ENCODE measurements at regions not wholly inside any gene's neighbourhood (a gene's known extent, or its start where the extent isn't known, plus 50 kb on each side); places are given as distances from the start of the nearest gene placed in this dataset.

DNA sequence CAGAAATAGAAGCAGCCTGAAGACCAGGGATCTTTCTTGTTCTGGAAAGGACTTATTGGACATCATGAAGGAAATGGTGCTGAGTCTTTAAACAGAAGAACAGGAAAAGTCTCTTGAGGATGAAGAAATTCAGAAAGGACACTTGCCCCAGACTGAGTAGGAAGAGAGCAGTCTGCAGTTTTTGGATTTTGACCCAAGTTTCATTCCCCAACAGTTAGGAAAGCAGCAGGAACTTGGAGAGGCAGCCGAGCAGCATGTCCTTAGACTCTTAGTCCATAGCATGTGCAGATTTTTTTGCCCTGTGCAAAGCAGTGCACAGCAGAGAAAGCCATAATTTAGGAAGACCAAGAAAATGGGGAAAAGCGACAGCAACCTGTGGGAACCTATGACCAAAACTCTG is 927.2 kb upstream of the AUTS2 start:
- no peak for DNase-seq (ENCODE audit: low spot score)

DNA sequence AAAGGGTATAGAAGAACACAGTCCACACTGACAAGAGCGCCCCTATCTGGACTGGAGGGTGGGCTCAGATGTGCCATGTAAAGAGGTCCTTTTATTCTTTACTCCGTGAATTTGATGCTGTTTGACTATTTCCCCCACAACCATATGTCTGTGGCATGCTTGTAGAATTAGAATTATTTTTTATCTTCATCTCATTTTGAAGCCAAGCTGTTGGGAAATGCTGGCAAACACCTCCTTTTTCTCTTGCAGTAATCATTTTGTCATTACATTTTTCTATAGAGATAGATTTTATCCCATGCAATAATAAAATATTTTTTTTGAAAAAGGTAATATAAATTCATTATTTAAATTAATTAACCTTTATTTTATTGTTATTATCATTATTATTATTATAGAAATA is 926.6 kb upstream of the AUTS2 start:
- DNase-seq (ENCODE audit: low spot score), result no peak

DNA sequence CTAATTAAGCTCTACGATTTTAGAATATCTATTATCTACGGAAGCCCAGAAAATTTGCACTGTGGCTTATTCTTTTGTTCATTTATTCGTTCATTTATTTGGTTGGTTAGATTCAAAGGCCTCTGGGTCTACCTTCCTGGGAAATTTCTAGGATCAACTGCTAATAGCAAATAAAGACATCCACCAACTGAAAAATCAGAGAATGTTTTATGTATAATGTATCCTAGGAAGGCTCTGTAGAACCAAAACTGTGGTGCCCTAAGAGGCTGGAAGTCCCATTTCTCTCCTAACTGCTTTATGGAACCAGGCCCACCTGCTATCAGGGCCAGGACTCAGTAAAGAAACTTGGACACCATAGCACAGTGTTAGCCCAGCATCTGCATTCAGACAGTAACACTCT is 923.4 kb upstream of the AUTS2 start:
- no peak for DNase-seq (ENCODE audit: low spot score)

DNA sequence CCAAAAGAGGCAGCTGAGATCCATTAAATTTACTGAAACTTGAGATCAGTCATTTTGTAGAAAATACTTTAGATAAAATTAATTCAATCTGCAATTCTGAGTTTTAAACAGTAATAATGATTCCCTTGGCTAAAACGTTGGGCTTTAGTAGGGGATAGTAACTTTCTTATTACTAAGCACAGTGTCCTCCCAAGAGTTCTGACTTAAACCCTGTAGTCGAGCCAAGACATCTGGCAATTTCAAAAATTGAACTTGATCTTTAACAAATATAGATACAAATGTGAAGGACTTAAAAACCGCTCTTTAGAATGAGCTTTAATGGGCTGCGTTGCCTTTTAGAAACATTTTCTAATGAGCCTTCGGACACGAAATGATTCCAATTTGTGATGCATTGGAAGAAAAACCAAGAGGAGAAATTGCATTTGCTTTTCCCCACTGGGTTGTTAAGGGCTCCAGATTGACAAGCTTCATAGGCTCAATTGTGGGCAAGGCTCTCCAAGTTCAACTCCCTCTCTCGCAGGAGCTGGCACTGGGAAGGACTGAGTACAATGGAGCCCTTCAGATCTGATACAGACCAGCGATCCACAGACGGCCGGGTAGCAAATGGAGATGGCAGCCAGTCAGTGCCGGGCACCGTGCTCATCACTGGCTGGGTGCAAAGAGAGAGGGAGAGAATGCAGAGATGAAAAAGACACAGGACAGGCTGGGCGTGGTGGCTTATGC is 921.3 kb upstream of the AUTS2 start:
- no peak for DNase-seq (ENCODE audit: low spot score)

DNA sequence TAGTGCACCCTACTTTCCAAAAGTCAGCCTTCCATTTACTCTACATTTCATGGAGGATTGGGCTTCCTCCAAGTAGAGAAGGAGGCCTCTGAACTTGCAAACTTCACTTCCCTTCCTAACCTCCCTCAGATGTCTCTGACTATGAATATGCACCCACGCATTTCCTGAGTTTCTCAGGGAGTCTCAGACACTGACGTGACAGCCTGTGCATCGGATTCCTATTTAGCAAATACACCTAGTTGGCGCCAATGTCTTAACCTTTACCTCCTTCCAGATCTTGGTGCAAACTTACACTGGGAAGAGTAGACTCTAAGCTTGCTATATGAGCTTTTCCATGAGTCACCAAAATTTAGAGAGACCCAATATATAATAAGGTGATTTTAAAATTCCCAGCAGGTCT is 920.1 kb upstream of the AUTS2 start:
- DNase-seq (ENCODE audit: low spot score), result no peak

DNA sequence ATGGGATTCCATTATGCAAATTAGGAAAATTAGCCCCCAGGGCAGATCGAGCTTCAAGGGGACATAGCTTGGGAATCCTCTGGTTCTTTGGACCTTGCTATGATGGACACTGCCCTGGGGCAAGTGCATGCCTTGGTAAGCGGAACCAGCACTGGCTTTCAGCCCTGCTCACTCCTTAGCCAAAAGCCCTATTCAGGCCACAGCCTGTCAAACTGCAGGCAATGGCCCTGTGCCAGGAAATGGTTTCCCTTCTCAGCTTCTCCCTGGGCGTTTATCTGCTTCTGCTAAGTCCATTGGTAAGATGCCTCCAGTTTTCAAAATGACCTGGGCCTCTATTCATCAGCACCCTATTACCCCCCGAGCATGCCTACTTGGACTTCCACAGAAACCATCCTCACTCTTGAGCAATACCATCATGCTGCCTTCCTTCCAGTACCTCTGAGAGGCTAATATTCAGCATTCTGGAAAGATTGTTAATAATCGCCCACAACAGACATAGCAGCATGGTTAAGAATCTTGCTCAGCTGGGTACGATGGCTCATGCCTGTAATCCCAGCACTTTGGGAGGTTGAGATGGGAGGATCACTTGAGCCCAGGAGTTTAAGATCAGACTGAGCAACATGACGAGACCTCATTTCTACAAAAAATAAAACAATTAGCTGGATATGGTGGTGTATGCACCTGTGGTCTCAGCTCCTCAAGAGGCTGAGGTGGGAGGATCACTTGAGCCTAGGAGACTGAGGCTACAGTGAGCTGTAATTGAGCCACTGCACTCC is 918.6 kb upstream of the AUTS2 start:
- no peak for DNase-seq (ENCODE audit: low spot score)

DNA sequence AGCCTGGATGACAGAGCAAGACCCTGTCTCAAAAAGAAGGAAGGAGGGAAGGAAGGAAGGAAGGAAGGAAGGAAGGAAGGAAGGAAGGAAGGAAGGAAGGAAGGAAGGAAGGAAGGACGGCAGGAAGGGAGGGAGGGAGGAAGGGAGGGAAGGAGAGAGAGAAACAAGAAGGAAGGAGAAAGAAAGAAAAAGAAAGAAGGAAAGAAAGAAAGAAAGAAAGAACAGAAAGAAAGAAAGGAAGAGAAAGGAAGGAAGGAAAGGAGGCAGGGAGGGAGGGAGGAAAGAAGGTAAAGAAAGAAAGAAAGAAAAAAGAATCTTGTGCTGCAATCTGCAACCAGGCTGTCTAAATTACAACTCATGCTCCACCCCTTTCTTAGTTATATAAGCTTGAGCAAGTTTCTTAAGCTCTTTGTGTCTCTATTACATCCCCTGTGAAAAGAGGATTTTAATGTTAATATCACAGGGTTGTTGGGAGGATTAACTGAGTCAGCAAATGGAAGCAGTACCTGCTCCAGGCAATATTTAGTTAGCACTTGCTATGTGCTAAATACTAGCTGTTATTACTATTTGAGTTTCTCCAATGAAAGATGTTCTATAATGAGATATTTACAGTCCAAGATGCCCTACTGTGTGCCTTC is 917.9 kb upstream of the AUTS2 start:
- no peak for DNase-seq (ENCODE audit: low spot score)

DNA sequence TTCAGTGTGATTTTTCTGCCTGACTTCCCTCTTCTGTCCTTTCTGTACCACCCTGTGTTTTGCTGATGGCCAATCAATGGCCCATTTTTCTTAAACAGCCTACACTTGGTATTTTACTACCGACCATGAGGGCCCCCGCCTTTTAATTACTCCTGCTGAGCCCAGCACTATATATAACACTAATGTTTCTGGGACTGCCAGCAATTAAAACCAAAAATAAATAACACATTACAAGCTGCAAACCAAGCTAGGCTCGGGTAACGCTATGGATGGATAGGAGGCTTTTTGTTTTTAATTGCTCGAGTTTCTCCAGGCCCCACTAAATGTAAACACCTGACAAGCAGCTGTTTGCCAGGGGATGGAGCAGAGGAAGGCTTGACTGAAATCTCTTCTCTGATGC is 915.4 kb upstream of the AUTS2 start:
- DNase-seq (ENCODE audit: low spot score), result no peak

DNA sequence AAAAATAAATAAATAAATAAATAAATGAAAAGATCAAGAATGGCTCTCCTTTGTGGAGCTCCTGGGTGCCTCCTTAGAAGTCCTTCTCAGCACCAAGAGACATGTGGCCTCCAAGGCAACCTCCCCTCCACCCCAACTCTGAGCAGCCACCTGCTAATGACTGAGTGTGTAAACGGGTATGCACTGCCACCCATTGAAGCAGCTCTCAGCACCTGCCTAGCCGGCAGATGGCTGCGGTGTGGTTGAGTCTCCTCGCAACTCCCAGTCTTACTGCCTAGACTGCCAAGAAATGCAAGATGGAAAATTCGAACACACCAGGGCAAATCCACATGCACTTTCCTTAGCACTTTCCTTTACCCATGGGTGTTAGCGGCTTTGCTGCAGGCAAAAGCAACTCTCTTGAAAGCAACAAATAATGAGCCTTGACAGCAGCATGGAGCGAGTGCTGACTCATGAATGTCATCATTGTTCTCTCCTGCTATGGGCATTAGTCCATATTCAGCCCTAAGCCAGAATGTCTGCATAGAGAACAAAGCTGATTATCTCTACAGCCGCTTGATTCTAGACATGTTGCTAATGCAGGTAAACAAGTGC is 913.9 kb upstream of the AUTS2 start:
- no peak for DNase-seq (ENCODE audit: low spot score)

DNA sequence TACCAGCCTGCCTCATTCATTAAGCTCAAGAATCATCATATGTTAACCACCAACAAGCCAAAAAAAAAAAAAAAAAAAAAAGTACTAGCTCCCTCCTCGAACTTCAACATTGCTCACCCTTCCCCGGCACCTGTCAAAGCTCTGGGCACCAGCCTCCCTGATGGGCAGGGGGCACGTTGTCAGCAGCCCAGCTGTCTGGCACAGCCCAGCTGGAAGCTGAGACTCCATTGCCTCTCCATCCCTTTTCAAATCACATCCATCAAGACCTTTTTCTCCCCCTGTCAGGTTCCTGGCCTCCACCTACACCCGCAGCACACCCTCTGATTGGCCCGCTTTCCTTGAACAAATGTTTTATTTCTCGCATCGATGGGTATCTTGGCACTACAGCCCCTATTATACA is 913.3 kb upstream of the AUTS2 start:
- DNase-seq (ENCODE audit: low spot score), result no peak

DNA sequence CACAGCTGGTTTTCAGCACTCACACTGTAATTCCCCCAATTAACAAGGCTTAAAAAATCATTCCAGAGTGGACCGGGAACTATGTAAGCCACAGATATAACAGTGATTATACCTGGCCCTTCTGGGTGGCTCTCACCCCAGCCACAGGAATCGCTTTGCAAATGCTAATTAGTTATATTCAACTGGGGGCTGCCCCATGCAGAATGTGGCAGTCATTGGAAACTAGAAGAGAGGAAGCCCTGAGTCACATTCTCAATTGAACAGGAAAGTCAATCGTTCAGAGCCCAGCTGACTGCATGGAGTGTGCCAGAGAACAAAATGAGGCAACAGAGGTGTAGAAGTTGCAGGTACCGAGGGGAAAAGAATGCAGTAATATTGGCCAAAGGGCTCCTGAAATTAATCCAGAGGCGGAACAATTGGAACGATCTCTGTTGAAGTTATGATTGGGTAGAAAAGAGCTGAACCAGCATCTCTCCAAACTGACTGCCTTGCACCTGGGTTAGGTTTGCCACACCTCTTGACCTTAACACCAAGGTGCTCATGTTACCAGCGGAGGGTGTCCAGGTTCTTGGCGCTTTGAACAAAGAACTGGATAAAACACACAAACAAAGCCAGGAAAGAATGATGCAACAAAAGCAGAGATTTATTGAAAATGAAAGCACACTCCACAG is 909.7 kb upstream of the AUTS2 start:
- no peak for DNase-seq (ENCODE audit: low spot score)

DNA sequence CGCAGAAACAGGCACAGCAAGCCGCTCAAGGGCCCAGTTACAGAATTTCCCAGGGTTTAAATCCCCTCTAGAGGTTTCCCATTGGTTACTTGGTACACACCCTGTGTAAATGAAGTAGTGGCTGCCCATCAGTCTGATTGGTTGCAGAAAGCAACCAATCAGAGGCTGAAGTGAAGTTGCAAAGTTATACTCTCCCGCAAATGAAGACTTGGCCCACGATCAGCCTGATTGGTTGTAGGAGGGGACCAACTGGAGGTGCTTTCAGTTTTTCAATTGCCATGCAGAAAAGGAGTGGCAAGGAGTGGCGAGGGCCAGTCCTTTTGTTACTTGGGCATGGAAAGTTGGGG is 909.2 kb upstream of the AUTS2 start:
- no peak for DNase-seq (ENCODE audit: low spot score)

DNA sequence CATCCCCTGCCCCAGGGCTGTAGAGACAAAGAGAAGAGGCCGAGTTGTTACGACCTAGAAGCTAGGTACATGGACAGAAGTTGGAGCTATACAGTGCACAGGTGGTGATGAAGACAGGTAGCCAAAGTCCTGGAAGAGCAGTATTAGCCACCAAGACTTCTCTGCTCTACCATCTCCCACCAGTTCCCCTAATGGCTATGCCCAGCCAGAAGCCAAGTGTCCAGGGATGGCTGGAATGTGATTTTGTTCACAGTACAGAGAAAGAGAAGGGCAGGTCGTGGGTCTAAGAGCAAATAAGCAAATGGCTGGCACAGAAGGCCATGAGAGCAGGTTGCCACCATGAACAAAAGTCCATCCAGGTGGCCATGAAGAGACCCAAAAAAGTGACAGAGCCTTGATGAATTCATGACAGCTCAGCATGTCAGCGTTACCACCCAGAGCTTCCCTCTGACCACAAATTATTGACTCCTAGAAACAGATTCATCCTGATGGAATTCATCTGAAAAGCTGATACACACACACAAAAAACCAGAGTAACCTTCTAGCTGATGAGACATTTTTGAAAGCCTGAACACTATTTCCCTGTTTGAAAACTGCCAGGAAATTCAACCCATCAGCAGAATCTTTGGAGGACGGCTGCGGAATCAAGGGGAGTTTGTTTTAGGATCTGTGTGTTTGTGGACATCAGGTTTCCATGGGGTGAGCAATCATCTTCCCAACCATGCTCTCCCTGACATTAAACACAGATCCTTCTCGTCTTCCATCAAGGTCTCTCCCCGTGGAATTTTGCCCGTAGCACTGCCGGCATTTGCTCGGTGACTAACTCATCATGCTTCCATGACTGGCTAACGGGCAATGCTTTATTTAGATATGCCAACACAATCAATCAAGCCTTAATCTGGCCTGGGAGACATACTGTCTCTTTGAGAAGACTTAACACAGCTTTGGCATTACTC is 906.7 kb upstream of the AUTS2 start:
- no peak for DNase-seq (ENCODE audit: low spot score)

DNA sequence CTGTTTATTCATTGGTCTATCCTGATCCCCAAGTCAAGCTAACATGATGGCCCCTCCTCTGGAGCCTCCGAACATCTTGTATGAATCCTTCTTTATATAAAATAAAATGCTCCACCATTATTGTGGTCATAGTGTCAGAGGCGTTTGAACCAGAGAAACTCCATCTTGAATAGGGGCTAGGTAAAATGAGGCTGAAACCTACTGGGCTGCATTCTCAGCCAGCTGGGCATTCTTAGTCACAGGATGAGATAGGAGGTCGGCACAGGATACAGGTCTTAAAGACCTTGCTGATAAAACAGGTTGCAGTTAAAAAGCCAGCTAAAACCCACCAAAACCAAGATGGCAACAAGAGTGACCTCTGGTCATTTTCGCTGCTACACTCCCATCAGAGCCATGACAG is 905.8 kb upstream of the AUTS2 start:
- DNase-seq (ENCODE audit: low spot score), result no peak

DNA sequence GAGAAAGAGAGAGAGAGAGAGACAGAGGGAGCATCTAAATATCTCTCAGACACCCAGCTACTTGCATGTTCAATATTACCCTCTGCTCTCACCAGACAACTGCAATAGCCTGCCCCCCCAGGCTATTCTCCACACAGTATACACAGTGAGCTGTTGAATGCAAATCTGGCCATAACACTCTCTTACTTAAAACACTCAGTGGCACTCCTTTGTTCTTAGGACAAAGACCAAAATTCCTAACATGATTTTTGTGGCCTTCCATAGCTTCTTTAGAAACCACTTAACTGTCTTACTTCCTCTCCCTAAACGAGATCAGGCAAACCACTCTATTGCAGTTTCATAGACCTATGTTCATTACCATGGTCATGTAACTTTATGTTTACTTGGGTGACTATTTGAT is 903.6 kb upstream of the AUTS2 start:
- DNase-seq (ENCODE audit: low spot score), result no peak

DNA sequence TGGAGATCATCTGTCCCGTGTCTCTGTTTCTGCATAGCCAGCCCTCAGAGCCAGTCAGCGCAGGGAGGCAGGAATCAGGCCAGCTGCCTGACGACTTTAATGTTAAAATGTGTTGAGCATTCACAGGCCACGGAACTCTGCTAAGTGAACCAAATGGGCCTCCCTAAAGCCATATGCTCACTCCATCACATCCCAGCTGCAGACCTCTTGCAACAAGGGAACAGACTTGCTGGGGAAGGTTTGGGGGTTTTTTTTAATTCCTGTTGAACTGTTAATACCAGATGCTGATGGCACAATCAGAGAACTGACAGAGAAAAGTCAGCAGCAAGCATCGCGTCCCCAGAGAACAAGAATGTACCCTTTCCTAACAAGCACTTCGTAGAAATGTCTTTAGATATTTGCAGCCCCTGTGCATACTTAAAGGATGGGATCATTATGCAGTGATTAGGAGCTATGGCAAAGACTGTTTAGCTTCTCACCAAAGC is 900.4 kb upstream of the AUTS2 start:
- no peak for DNase-seq (ENCODE audit: low spot score)

DNA sequence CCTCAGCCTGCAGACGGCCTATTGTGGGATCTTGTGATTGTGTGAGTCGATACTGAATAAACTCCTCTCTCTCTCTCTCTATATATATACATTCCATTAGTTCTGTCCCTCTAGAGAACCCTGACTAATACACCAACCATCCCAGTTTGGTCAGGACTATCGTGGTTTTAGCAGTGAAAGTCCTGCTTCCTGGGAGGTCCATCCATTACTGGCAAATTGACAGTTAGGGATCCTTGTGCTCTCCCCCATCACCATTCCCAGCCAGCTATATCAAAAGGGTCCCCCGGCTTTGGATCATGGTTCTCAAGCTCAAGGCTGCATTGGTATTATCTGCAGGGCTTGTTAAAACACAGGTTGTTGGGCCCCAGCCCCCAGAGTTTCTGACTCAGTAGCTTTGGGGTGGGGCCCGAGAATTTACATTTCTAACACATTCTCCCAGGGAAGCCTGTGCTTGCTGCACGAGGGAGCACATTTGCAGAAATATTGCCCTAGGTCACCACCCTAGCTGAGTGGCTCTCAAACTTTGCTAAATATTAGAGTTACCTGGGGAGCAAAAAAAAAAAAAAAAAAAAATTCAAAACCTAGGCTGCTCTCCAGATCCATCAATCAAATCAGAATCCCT is 899.1 kb upstream of the AUTS2 start:
- DNase-seq (ENCODE audit: low spot score), result no peak

DNA sequence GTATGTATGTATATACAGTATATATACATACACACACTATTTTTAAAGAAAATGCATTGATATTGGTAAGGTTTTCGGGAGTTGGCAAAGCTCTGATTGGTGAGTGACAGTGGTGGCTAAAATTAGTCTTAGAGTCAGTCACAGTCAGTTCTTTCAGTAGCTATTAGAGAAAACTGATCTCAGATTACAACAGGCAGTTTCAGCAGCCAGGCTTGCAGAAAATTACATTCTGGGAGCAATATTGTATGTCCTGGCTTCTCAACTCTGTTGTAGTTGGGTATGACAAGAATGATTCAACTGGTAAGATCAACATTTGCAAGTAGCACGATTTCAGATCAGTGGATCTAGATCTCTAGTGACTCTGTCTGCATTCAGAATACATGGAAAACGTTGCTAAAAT is 897.9 kb upstream of the AUTS2 start:
- DNase-seq (ENCODE audit: low spot score), result no peak

DNA sequence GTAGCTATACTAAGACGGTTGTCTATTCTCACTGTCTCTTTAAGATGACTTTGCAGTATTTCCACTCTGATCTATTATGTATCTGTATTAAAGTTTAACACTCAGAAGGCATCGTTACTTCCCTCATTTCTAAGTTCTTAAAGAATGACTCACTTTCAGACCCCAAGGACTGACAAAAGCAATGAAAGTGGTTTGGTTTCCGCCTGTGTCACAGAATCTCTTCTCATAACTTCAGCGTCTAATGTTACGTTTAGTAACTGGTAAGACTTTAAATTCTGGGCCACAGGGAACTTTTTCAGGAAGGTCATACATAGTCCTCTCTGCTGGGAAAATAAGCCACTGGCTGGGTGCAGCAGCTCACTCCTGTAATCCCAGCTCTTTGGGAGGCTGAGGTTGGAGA is 892.0 kb upstream of the AUTS2 start:
- DNase-seq (ENCODE audit: low spot score), result no peak

DNA sequence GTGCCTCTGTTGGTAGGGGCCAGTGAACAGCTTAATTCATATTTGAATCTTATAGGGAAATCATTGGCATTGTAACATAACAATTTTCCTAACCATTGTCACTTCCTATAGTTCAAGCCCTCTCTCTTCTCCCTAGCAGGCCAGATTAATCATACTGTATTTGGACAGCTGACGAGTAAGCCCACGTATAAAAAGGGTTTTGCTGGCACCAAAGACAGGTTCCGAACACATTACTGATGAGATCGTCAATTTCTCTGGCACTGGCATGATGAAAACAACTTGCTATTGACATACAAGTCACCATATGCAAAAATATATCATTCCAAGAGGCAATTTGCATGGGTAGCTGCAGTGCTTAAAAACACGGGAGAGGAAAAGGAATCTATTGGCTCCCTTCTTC is 891.1 kb upstream of the AUTS2 start:
- DNase-seq (ENCODE audit: low spot score), result no peak

DNA sequence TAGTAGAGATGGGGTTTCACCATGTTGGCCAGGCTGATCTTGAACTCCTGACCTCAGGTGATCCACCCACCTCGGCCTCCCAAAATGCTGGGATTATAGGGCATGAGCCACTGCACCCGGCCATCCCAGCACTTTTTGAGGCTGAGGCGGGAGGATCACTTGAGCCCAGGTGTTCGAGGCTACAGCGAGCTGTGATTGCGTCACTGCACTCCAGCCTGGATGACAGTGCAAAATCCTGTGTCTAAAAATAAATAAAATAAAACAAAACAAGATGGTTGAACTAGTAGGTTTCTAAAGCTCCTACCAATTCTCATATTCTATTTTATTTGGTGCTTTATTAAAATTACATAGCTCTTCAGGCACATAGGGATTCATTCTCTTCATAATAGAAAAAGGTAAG is 890.3 kb upstream of the AUTS2 start:
- no peak for DNase-seq (ENCODE audit: low spot score)
